GM21360 (cell line): ENCODE measurements at regions not wholly inside any gene's neighbourhood (a gene's known extent, or its start where the extent isn't known, plus 50 kb on each side); places are given as distances from the start of the nearest gene placed in this dataset.

Experiments used
- ATAC-seq: cut with Tn5 transposase; IDR thresholded peaks from one replicate; pipeline ENCODE4 v1.9.1; 2021; ENCODE audit warnings: mild to moderate bottlenecking, moderate library complexity; ENCODE audit not compliant: unreplicated experiment

GRCh38 chr10:84768132-84768531 is 439.7 kb downstream of the CCSER2 start:
- ATAC-seq: no peak

DNA sequence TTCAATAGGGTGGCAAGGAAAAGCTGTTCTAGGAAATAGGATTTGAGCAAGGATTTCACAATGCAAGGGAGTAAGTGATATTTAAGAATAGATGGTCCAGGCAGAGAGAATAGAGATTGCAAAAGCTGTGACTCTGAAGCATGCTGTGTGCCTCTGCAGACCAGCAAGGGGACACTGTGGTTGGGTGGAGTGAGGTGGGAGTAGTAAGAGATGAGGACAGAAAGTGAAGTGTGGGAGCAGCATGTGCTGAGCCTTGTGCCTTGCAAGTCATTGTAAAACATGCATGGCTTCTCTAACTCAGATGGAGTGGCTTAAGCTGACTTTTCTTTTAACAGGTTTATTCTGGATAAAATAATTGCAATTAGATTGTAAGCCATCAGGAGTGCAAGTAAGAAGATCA is 442.4 kb downstream of the CCSER2 start:
- no peak for ATAC-seq

- ATAC-seq: peak; percentile 94
These were observed 455.0 kb downstream of the CCSER2 start for GRCh38 chr10:84783386-84783785.

DNA sequence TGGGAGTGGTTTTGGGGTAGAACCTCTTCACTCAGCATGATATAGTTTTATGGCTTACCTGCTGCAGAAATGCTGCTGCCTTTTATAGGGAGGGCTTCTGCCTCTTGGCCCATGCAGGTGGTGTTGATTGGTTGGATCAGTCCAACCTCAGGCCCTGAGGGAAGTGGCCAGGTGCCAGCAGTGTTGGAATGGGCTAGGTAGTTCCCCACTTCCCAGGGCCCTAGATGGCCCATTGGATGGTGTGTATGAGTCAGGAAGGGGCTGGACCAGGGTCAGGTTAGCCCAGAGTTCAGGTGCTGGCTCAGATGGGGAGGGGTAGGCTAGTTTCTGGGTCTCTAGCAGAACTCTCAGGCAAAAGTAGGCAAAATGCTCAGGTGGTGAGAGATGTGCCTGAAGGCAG is 455.5 kb downstream of the CCSER2 start:
- no peak for ATAC-seq

GRCh38 chr10:84784749-84785148 is 456.4 kb downstream of the CCSER2 start:
- ATAC-seq: no peak

DNA sequence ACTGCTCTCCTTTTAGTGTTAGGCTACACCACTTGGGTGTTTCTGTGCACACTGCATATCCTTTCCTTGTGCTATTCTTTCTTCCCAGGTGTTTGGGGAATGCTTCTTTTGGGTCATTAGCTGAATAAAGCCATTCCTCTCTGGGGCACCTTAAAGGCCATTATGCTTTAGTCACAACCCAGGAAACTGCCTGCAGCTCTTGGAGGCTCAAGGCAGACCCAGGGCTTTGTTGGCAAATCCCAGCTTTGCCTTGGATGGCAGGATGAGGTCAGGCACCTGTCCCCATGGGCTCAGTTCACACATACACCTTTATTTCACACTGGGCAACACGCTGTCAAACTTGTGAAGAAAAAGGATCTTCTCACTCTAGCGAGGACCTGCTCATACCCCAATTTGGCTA is 460.6 kb downstream of the CCSER2 start:
- ATAC-seq: no peak

GRCh38 chr10:84798312-84798711 is 469.9 kb downstream of the CCSER2 start:
- no peak for ATAC-seq

- no peak for ATAC-seq
These were observed 472.8 kb downstream of the CCSER2 start for GRCh38 chr10:84801156-84801555.

DNA sequence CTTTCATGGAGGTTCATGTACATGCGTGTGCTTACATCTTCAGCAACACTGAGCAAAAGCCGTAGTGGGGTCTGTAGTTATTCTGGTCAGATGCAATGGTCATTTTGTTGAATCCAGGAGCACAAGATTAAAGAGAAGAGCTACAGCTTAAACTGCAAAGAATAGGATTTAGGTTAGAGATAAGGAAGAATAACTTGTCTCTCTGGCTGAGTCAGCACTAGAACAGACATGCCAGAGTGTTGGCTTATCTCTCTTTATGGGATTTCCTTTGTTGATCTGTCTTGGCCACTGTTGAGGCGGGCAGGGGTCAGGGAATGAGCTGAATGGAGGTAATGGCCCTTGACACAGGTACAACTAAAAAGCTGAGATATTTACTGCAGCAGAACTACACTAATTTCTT is 473.5 kb downstream of the CCSER2 start:
- no peak for ATAC-seq

- no peak for ATAC-seq
These were observed 476.8 kb downstream of the CCSER2 start for GRCh38 chr10:84805149-84805548.

- ATAC-seq: no peak
These were observed 482.7 kb downstream of the CCSER2 start for GRCh38 chr10:84811113-84811512.

DNA sequence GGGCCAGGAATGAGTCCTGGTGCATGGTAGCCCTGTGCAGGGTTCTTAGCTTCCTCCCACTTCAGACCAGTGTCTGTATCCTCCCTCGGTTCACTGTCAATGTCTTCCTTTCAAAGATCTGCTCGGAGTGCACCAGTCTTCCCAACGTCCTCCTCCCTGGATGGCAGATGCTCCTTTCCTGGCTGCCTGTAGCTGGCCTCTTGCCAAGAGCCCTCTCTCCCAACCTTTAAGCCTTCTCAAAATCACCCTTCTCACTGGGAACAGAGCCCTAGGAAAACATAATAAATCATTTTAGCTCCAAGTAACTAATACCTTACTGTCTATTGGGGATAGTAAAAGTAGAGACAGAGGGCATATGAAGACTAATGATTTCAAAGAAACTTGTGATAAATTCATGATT is 490.6 kb downstream of the CCSER2 start:
- ATAC-seq: no peak

GRCh38 chr10:84820120-84820519 is 491.7 kb downstream of the CCSER2 start:
- no peak for ATAC-seq

- ATAC-seq: no peak
These were observed 492.2 kb downstream of the CCSER2 start for GRCh38 chr10:84820596-84820995.

DNA sequence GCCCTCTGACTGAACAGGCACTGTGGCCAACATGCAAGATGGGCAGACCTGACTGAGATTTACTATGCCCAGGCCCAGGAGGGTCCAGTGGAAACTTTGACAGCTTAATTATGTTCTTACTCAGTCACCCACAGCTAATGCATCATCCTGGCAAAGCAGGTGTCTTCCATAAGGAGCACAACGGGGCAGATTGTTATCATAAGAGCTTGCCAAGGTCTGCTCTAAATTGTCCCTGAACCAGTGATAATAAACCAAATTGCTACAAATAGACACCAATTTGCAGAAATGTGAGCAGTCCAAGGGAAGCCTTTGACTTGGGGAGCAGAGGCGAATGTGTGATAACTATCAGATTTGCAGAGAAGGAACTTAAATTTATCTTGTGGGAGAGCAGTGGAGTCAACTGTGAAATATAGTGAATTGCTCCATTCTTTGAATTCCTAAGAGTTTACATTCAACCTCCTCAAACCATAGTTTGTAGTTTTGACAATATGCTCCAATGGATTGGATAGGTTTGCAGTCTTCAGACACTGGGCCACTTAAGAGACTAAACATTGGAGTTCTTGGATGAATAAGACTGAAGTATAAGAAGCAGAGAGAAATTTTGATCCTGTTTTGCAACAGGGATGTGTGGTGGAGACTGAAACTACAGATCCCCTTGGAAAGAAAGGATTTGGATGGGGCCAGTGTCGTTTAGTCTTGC is 494.7 kb downstream of the CCSER2 start:
- no peak for ATAC-seq

DNA sequence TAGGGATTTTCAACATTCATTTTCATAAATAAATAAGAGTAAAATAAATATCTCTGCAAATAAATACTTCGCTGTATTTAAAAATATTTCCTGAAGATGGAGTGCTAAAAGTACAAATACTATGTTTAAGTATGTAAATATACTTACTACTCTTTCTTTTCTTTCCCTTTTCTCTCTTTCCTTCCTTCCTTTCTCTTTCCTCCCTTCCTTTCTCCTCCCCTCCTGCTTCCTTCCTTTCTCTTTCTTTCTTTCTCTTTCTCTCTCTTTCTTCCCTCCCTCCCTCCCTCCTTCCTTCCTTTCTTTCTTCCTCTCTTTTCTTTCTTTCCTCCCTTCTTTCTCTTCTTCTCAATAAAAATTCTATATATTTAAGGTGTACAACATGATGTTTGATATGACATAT is 496.1 kb downstream of the CCSER2 start:
- no peak for ATAC-seq

DNA sequence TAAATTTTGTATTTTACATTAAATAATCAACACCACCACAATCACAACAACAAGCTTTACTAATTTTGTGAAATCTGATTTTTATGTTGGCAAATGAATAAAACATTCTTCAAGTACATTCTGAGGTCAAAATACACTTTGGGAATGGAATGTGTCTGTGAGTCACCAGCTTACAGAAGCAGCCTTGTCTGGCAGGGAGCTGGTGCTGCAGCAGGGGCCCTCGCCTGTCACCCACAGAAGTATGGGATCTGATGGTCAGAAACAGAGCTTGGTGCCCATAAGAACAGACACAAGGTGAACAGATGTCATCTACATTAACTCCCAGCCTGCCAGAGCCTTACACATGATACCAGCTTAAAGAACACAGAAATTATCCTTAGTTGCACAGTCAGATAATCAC is 496.9 kb downstream of the CCSER2 start:
- ATAC-seq: no peak

DNA sequence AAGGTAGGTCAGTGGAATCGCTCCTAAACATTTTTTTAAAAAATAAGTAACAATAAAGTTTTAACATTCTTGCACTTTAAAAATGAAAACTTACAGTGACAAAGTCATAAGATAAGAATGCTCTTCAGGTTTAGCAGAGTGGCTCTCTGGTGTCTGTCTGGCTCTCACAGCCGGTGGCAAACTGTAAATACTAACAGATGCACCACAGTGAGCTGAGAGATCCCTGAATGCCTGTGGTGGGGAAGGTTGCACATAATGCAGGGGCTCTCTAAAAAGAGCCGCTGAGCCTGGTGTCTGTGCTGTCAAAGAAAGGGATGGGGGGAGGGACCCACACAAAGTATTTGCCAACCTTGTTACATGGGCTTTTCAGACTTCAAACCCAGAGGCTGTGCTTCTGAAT is 498.3 kb downstream of the CCSER2 start:
- ATAC-seq: no peak

- no peak for ATAC-seq
These were observed 500.7 kb downstream of the CCSER2 start for GRCh38 chr10:84829131-84829530.

GRCh38 chr10:84837041-84837812 is 508.8 kb downstream of the CCSER2 start:
- no peak for ATAC-seq

- ATAC-seq: no peak
These were observed 509.5 kb downstream of the CCSER2 start for GRCh38 chr10:84837877-84838276.

DNA sequence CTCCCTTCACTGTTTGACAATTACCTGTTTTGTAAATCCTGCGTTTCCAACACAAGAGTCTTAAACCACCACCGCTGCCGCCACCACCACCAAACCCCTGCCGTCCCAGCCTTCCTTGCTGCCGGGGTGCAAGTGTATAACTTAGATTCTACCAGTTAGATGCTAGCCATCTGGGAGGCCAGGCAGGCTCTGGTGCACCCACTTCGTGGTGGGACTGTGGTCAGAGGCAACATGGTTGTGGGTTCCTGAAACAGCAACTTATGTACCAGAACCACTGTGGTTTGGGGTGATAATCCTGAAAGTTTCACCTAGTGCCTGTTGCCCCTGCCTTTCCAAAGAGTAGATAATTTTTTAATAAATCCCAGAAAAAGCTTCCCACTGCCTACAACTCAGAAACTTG is 510.5 kb downstream of the CCSER2 start:
- no peak for ATAC-seq

- ATAC-seq: no peak
These were observed 514.2 kb downstream of the CCSER2 start for GRCh38 chr10:84842593-84842992.
